Renal pelvis (tissue), 1 donor: ENCODE measurements at regions not wholly inside any gene's neighbourhood (a gene's known extent, or its start where the extent isn't known, plus 50 kb on each side); places are given as distances from the start of the nearest gene placed in this dataset.

Experiments used
- DNase-seq: peaks from one replicate; pipeline ENCODE4 v3.0.0-alpha.2; 2013

GRCh38 chr19:31119951-31120690 lies 229.1 kb downstream of the TSHZ3 start:
- DNase-seq, result no peak

GRCh38 chr19:31118986-31119385 lies 230.2 kb downstream of the TSHZ3 start:
- DNase-seq, result no peak

- DNase-seq, result no peak
Observed at GRCh38 chr19:31118287-31118955, 230.8 kb downstream of the TSHZ3 start.

- no peak for DNase-seq
Observed at GRCh38 chr19:31114585-31114984, 234.7 kb downstream of the TSHZ3 start.

- DNase-seq, result no peak
Observed at GRCh38 chr19:31113293-31113692, 235.9 kb downstream of the TSHZ3 start.

- DNase-seq, result no peak
Observed at GRCh38 chr19:31112158-31112557, 237.1 kb downstream of the TSHZ3 start.

GRCh38 chr19:31111741-31112140 lies 237.5 kb downstream of the TSHZ3 start:
- no peak for DNase-seq

GRCh38 chr19:31110336-31110735 lies 238.9 kb downstream of the TSHZ3 start:
- DNase-seq, result no peak

GRCh38 chr19:31109636-31110035 lies 239.6 kb downstream of the TSHZ3 start:
- no peak for DNase-seq

- DNase-seq, result no peak
Observed at GRCh38 chr19:31107096-31107495, 242.1 kb downstream of the TSHZ3 start.

- DNase-seq, result no peak
Observed at GRCh38 chr19:31105761-31106160, 243.5 kb downstream of the TSHZ3 start.

GRCh38 chr19:31104451-31104850 lies 244.8 kb downstream of the TSHZ3 start:
- no peak for DNase-seq

GRCh38 chr19:31103228-31103627 lies 246.0 kb downstream of the TSHZ3 start:
- no peak for DNase-seq

GRCh38 chr19:31102674-31103073 lies 246.6 kb downstream of the TSHZ3 start:
- DNase-seq, result no peak

- DNase-seq, result no peak
Observed at GRCh38 chr19:31100981-31101380, 248.3 kb downstream of the TSHZ3 start.

GRCh38 chr19:31100206-31100590 lies 249.0 kb downstream of the TSHZ3 start:
- DNase-seq, result no peak

- DNase-seq, result no peak
Observed at GRCh38 chr19:31099515-31100205, 249.6 kb downstream of the TSHZ3 start.

- DNase-seq, result no peak
Observed at GRCh38 chr19:31098836-31099235, 250.4 kb downstream of the TSHZ3 start.

GRCh38 chr19:31096935-31097545 lies 252.2 kb downstream of the TSHZ3 start:
- DNase-seq, result no peak

GRCh38 chr19:31096062-31096830 lies 253.0 kb downstream of the TSHZ3 start:
- DNase-seq, result no peak

- no peak for DNase-seq
Observed at GRCh38 chr19:31095100-31095804, 254.0 kb downstream of the TSHZ3 start.
